T-cell (primary cell): ENCODE measurements at regions not wholly inside any gene's neighbourhood (a gene's known extent, or its start where the extent isn't known, plus 50 kb on each side); places are given as distances from the start of the nearest gene placed in this dataset.
A peak's percentile ranks its signal among the peaks of the same experiment; 100 is the strongest.

Experiments used
- ATAC-seq, 4 experiments: fragments of 200-7000 bp in 3 of 4; fragments of 150-1000 bp in 1 of 4; cut with Tn5 transposase; replicated peaks in 1 of 4; 1 replicate in 3 of 4; 2 replicates in 1 of 4; pipeline ENCODE4 v1.10.0; 2021; ENCODE audit warnings: moderate library complexity in 3 of 4, mild to moderate bottlenecking in 2 of 4, moderate number of reproducible peaks in 1 of 4
- CTCF ChIA-PET, 2 donors: fragments of 300-600 bp; sonication (Branson Sonifier 250); formaldehyde crosslinking; loops; one replicate each; lab custom pipeline; 2022; ENCODE audit warnings: antibody characterized with exemption in 2 of 2; lab: Charles Lee
- POLR2A ChIA-PET, 2 donors: fragments of 300-600 bp; sonication (Branson Sonifier 250); formaldehyde crosslinking; loops; one replicate each; lab custom pipeline; 2022; ENCODE audit warnings: antibody characterized with exemption in 2 of 2; lab: Charles Lee
- DNase-seq, 35 experiments: peaks; one replicate each; pipeline versions ENCODE4 v3.0.0 to v3.0.0-alpha.2; 2013 to 2023
- H3K27ac ChIP-seq: one replicate; pipeline ENCODE4 v1.5.1; 2013; ENCODE audit warnings: low read length
- H3K27me3 ChIP-seq, 2 experiments: replicated peaks in 1 of 2; 1 replicate in 1 of 2; 2 replicates in 1 of 2; pipeline versions ENCODE4 v1.6.1 to v1.7.0; 2013; ENCODE audit warnings: low read length in 1 of 2, mixed read lengths in 1 of 2; ENCODE audit not compliant: control insufficient read depth in 2 of 2, insufficient read depth in 2 of 2; ENCODE audit errors: extremely low read depth in 1 of 2
- H3K36me3 ChIP-seq, 2 donors: 1 replicate in 1 of 2; 2 replicates in 1 of 2; pipeline versions ENCODE4 v1.6.1 to v1.7.0; 2013; ENCODE audit warnings: low read length in 1 of 2; ENCODE audit not compliant: control insufficient read depth in 2 of 2, insufficient read depth in 1 of 2; ENCODE audit errors: extremely low read depth in 1 of 2
- H3K4me1 ChIP-seq, 2 experiments: 1 replicate in 1 of 2; 2 replicates in 1 of 2; pipeline versions ENCODE4 v1.6.1 to v1.7.0; 2013; ENCODE audit warnings: low read length in 2 of 2, mixed read lengths in 1 of 2; ENCODE audit not compliant: insufficient read depth in 2 of 2, control insufficient read depth in 1 of 2; ENCODE audit errors: extremely low read depth in 1 of 2
- H3K4me3 ChIP-seq, 2 donors: 1 replicate in 1 of 2; 2 replicates in 1 of 2; pipeline versions ENCODE4 v1.5.1 to v1.7.0; 2013; ENCODE audit warnings: mild to moderate bottlenecking in 2 of 2, low read length in 1 of 2, moderate library complexity in 1 of 2; ENCODE audit not compliant: control insufficient read depth in 1 of 2; ENCODE audit errors: extremely low read depth in 1 of 2
- H3K9me3 ChIP-seq: 2 replicates; pipeline ENCODE4 v1.7.0; 2013
- H3K27ac Mint-ChIP-seq, 2 donors: one replicate each; pipeline ENCODE4 v1.8.0; 2020 to 2021; ENCODE audit warnings: mild to moderate bottlenecking in 2 of 2, mixed read lengths in 2 of 2
- H3K27me3 Mint-ChIP-seq, 2 donors: one replicate each; pipeline ENCODE4 v1.8.0; 2021 to 2022; ENCODE audit warnings: mixed read lengths in 2 of 2
- H3K36me3 Mint-ChIP-seq: one replicate; pipeline ENCODE4 v1.8.0; 2021; ENCODE audit warnings: mixed read lengths
- H3K4me1 Mint-ChIP-seq, 3 donors: one replicate each; pipeline ENCODE4 v1.8.0; 2020 to 2022; ENCODE audit warnings: mixed read lengths in 3 of 3, mild to moderate bottlenecking in 1 of 3
- H3K4me3 Mint-ChIP-seq, 3 donors: one replicate each; pipeline ENCODE4 v1.8.0; 2020 to 2022; ENCODE audit warnings: mild to moderate bottlenecking in 3 of 3, mixed read lengths in 3 of 3, moderate library complexity in 3 of 3
- H3K9me3 Mint-ChIP-seq, 3 donors: one replicate each; pipeline ENCODE4 v1.8.0; 2020 to 2022; ENCODE audit warnings: mixed read lengths in 3 of 3
- WGBS: methylation state at CpG from one replicate; pipeline ENCODE4 v1.1.5; 2013; ENCODE audit warnings: missing lambda C conversion rate; ENCODE audit not compliant: insufficient coverage; 5-methylcytosine and 5-hydroxymethylcytosine counted together

DNA sequence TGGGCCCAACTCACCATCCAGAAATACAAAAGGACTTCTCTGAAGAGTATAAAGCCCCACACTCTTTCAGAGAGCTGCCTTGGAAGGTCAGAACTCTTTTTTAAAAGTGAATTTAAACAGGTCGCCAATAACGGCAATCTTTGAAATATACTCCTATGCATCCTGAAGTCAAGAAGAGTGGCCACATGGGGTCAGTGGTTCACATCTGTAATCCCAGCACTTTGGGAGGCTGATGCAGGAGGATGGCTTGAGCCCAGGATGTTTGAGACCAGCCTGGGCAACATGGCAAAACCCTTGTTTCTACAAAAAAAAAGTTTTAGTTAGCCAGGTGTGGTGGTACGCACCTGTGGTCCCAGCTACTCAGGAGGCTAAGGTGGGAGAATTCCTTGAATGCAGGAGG, 68.1 kb upstream of the FZD7 start:
- Mint-ChIP-seq H3K4me3 (no peak overlapping the region), H3K4me1 (peaks cover 0 to 9% (median 5%) of the 10 kb centered on the region in 3 donors), H3K9me3 (no peaks in the 10 kb centered on the region), H3K27ac (peak overlapping the region in 1 of 2 donors; percentile 60), H3K36me3 (no peaks in the 10 kb centered on the region), H3K27me3 (peaks cover 2 to 13% of the 10 kb centered on the region in 2 donors)
- CTCF ChIA-PET, result no interaction called here
- no peak for DNase-seq
- Histone ChIP-seq H3K4me3 (no peak overlapping the region), H3K36me3 (no peaks in the 10 kb centered on the region), H3K4me1 (peaks cover 0 to 12% of the 10 kb centered on the region in 2 experiments), H3K27ac (no peak overlapping the region), H3K9me3 (no peaks in the 10 kb centered on the region), H3K27me3 (peaks cover 0 to 12% of the 10 kb centered on the region in 2 experiments)
- POLR2A ChIA-PET, result no interaction called here
- no peak for ATAC-seq
- 100% methylated on average over 2 of the region's 3 CpGs for WGBS

- WGBS, result 86% methylated on average over 4 of the region's 18 CpGs
- Mint-ChIP-seq H3K27ac (no peak overlapping the region), H3K27me3 (peaks cover 2 to 13% of the 10 kb centered on the region in 2 donors), H3K9me3 (no peaks in the 10 kb centered on the region), H3K4me3 (no peak overlapping the region), H3K4me1 (peaks cover 0 to 9% (median 5%) of the 10 kb centered on the region in 3 donors), H3K36me3 (no peaks in the 10 kb centered on the region)
- ATAC-seq, result no peak
- POLR2A ChIA-PET, result no interaction called here
- Histone ChIP-seq H3K27ac (no peak overlapping the region), H3K9me3 (no peaks in the 10 kb centered on the region), H3K27me3 (peaks cover 0 to 22% of the 10 kb centered on the region in 2 experiments), H3K4me3 (no peak overlapping the region), H3K4me1 (peaks cover 0 to 12% of the 10 kb centered on the region in 2 experiments), H3K36me3 (no peaks in the 10 kb centered on the region)
- no peak for DNase-seq
- CTCF ChIA-PET, result no interaction called here
These were observed 66.8 kb upstream of the FZD7 start for GRCh38 chr2:201966691-201967438.

DNA sequence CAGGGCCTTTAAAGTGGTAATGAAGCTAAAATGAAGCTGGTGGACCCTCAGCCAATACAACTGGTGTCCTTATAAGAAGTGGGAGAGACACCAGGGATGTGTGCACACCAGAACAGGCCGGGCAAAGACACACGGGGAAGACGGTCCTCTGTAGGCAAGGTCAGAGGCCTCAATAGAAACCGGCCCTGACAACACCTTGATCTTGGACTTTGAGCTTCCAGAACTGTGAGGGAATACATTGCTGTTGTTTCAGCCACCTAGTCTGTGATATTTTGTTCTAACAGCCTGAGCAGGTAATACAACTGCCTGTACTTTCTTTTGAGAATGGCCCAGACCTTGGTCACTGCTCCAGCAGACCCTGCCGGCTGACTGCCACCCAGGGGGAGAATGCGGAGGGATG, 65.6 kb upstream of the FZD7 start:
- Mint-ChIP-seq H3K36me3 (no peaks in the 10 kb centered on the region), H3K27ac (no peak overlapping the region), H3K4me3 (no peak overlapping the region), H3K9me3 (no peaks in the 10 kb centered on the region), H3K27me3 (peaks cover 2 to 18% of the 10 kb centered on the region in 2 donors), H3K4me1 (peaks cover 0 to 9% (median 5%) of the 10 kb centered on the region in 3 donors)
- no peak for DNase-seq
- Histone ChIP-seq H3K27me3 (peaks cover 0 to 24% of the 10 kb centered on the region in 2 experiments), H3K36me3 (no peaks in the 10 kb centered on the region), H3K27ac (no peak overlapping the region), H3K4me3 (no peak overlapping the region), H3K9me3 (no peaks in the 10 kb centered on the region), H3K4me1 (peaks cover 0 to 12% of the 10 kb centered on the region in 2 experiments)
- ChIA-PET POLR2A (interaction anchor here in 1 of 2 donors (0.6 kb wide), 1 partner anchor 1807 kb away, joined by 6 read pairs; no protein-coding TSS in a partner anchor), CTCF (interaction anchor here in 1 of 2 donors (0.6 kb wide), 1 partner anchor 205 kb away, joined by 6 read pairs; no protein-coding TSS in a partner anchor)
- 85% methylated on average over 5 of the region's 6 CpGs for WGBS
- ATAC-seq, result no peak

DNA sequence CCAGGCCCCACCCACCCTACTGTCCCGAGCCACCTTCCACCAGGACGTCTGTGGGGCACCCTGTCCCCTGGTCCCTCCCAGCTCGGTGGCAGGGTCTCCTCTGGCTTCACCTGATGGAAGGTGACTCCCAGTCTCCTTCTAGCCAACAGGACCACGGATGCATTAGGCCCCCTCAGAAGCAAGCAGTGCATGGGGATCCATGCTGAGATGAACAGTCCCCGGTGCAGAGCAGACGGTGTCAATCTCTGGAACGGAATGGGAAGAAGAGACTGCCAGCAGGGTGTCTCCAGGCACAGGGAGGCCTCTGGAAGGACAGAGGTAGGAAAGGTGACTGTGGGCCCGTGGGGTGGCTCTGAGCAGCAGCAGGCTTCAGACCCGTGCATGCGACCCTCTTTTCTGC, 65.2 kb upstream of the FZD7 start:
- no peaks in the 10 kb centered on the region for H3K36me3 ChIP-seq
- DNase-seq (no peak), ATAC-seq (no peak)
- Mint-ChIP-seq H3K36me3 (no peaks in the 10 kb centered on the region), H3K4me3 (no peak overlapping the region), H3K9me3 (no peaks in the 10 kb centered on the region), H3K4me1 (peaks cover 0 to 9% (median 5%) of the 10 kb centered on the region in 3 donors), H3K27ac (no peak overlapping the region), H3K27me3 (peaks cover 2 to 18% of the 10 kb centered on the region in 2 donors)
- no peaks in the 10 kb centered on the region for H3K9me3 ChIP-seq
- H3K27ac ChIP-seq, result no peak overlapping the region
- POLR2A ChIA-PET, result interaction anchor here in 1 of 2 donors (0.6 kb wide), 1 partner anchor 1807 kb away, joined by 6 read pairs; no protein-coding TSS in a partner anchor
- peaks cover 0 to 12% of the 10 kb centered on the region in 2 experiments for H3K4me1 ChIP-seq
- WGBS, result 82% methylated on average over 7 of the region's 10 CpGs
- peaks cover 0 to 24% of the 10 kb centered on the region in 2 experiments for H3K27me3 ChIP-seq
- CTCF ChIA-PET, result interaction anchor here in 1 of 2 donors (0.6 kb wide), 1 partner anchor 205 kb away, joined by 6 read pairs; no protein-coding TSS in a partner anchor
- H3K4me3 ChIP-seq, result no peak overlapping the region

GRCh38 chr2:201969241-201969937, 64.3 kb upstream of the FZD7 start:
- Histone ChIP-seq H3K4me3 (no peak overlapping the region), H3K4me1 (peaks cover 0 to 10% of the 10 kb centered on the region in 2 experiments), H3K36me3 (no peaks in the 10 kb centered on the region), H3K9me3 (no peaks in the 10 kb centered on the region), H3K27ac (no peak overlapping the region), H3K27me3 (peaks cover 0 to 24% of the 10 kb centered on the region in 2 experiments)
- H3K9me3 Mint-ChIP-seq, result no peaks in the 10 kb centered on the region
- ATAC-seq (no peak), DNase-seq (no peak)
- no peak overlapping the region for H3K27ac Mint-ChIP-seq
- peaks cover 0 to 8% (median 3%) of the 10 kb centered on the region in 3 donors for H3K4me1 Mint-ChIP-seq
- no peaks in the 10 kb centered on the region for H3K36me3 Mint-ChIP-seq
- POLR2A ChIA-PET, result no interaction called here
- CTCF ChIA-PET, result no interaction called here
- peaks cover 2 to 14% of the 10 kb centered on the region in 2 donors for H3K27me3 Mint-ChIP-seq
- H3K4me3 Mint-ChIP-seq, result no peak overlapping the region
- 75% methylated on average over 9 of the region's 14 CpGs for WGBS

GRCh38 chr2:201969938-201970785, 63.5 kb upstream of the FZD7 start:
- Mint-ChIP-seq H3K9me3 (no peaks in the 10 kb centered on the region), H3K4me3 (no peak overlapping the region), H3K27ac (no peak overlapping the region), H3K27me3 (peaks cover 2 to 14% of the 10 kb centered on the region in 2 donors), H3K4me1 (peaks cover 0 to under 1% (median 0%) of the 10 kb centered on the region in 3 donors), H3K36me3 (no peaks in the 10 kb centered on the region)
- Histone ChIP-seq H3K4me1 (peaks cover 0 to 3% of the 10 kb centered on the region in 2 experiments), H3K27ac (no peak overlapping the region), H3K4me3 (no peak overlapping the region), H3K36me3 (no peaks in the 10 kb centered on the region), H3K27me3 (peaks cover 0 to 24% of the 10 kb centered on the region in 2 experiments), H3K9me3 (no peaks in the 10 kb centered on the region)
- ATAC-seq, result no peak
- POLR2A ChIA-PET, result no interaction called here
- DNase-seq, result no peak
- CTCF ChIA-PET, result no interaction called here
- 75% methylated on average over 4 of the region's 12 CpGs for WGBS
